GM10248 (cell line): ENCODE measurements at regions not wholly inside any gene's neighbourhood (a gene's known extent, or its start where the extent isn't known, plus 50 kb on each side); places are given as distances from the start of the nearest gene placed in this dataset.

Experiments
- CTCF ChIA-PET: fragments of 300-600 bp; sonication (Branson Sonifier 250); formaldehyde crosslinking; extraction: SDS; loops from one replicate; lab custom pipeline; 2021; ENCODE audit warnings: antibody characterized with exemption; lab: Yijun Ruan, JAX
- POLR2A ChIA-PET: fragments of 350-650 bp; sonication (Branson Sonifier 250); formaldehyde crosslinking; extraction: SDS; loops from one replicate; lab custom pipeline; 2020; ENCODE audit warnings: antibody characterized with exemption; lab: Yijun Ruan, JAX
- DNase-seq: peaks from one replicate; pipeline ENCODE4 v3.0.0; 2012; ENCODE audit errors: extremely low spot score
- TF ChIP-seq, protein P1 (sequence below): IDR thresholded peaks from 2 replicates; pipeline ENCODE4 v1.5.1; 2012; ENCODE audit warnings: mild to moderate bottlenecking, low read depth; ENCODE audit errors: extremely low read depth, missing control alignments, control extremely low read depth

DNA sequence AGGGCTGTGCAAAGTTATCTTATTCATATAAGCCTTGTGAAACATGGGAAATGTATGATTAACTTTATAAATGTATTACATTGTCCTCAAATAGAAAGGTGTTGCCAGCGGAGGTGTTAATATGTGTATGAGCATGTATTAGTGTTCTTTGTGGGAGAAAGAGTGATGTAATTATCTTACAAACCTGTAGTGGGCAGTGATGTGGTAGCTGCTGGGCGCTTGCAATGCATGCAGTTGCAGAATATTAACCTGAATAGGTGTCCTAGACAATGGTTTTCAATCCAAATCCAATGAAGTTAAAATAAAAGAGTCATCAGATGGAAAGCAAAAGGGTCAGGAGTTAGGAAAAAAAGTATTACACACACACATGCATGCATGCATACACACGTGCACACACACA is 881.3 kb upstream of the CADM2 start:
- DNase-seq = no peak
- CTCF ChIA-PET = no interaction called here
- POLR2A ChIA-PET = no interaction called here
- TF ChIP-seq, protein P1, sequence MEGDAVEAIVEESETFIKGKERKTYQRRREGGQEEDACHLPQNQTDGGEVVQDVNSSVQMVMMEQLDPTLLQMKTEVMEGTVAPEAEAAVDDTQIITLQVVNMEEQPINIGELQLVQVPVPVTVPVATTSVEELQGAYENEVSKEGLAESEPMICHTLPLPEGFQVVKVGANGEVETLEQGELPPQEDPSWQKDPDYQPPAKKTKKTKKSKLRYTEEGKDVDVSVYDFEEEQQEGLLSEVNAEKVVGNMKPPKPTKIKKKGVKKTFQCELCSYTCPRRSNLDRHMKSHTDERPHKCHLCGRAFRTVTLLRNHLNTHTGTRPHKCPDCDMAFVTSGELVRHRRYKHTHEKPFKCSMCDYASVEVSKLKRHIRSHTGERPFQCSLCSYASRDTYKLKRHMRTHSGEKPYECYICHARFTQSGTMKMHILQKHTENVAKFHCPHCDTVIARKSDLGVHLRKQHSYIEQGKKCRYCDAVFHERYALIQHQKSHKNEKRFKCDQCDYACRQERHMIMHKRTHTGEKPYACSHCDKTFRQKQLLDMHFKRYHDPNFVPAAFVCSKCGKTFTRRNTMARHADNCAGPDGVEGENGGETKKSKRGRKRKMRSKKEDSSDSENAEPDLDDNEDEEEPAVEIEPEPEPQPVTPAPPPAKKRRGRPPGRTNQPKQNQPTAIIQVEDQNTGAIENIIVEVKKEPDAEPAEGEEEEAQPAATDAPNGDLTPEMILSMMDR = peak; percentile 8

DNA sequence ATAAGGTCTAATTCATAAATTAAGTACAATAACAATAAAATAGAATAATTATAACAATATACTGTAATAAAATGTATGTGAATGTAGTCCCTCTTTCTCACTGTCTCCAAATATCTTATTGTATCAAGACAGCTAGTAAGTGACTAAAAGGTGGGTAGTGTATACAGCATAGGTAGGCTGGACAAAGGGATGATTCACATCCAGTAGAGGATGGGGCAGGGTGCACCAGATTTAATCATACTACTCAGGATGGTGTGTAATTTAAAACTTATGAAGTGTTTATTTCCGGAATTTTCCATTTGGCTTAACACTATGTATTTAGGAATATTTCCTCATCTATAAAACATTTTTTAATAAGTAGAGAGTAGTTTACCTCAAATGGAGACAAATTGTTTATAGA is 876.1 kb upstream of the CADM2 start:
- ChIA-PET CTCF (no interaction called here), POLR2A (no interaction called here)
- TF ChIP-seq, protein P1 = no peak
- no peak for DNase-seq

DNA sequence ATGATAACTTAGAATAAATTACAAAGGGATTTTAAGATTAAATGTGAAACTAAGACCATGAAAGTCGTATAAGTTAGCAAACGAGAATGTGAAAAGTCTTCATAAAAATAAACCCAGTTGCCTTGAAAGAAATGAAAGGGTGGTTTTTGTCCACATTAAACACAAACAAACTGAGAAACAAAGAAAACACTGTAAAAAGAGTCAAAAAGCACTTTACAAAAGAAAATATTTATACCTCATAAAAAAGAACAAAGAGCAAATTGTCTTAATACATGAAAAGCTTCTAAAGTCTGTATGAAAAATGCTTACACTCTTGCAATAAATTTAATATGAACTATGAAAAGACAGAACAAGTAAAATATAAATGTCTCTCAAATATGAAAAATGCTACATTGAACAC is 865.9 kb upstream of the CADM2 start:
- no peak for DNase-seq
- ChIA-PET POLR2A (no interaction called here), CTCF (no interaction called here)
- TF ChIP-seq, protein P1 = no peak

DNA sequence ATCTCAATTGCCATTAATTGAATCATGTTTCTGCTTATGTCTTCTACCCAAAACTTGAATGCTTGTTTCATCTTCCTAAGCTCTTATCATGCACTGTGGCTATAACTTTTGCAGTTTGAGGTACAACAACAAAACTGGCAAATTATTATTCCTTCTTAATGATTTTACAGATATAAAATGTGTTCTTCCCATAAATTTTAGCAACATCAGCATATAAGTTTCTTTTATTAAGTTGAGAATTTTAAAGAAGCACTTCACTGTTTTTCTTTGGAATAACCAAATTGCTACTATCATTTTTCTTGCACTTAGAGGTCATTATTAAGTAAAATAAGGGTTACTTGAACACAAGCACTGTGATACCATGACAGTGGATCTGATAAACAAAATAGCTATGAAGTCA is 862.6 kb upstream of the CADM2 start:
- TF ChIP-seq, protein P1 = no peak
- ChIA-PET CTCF (no interaction called here), POLR2A (no interaction called here)
- no peak for DNase-seq

DNA sequence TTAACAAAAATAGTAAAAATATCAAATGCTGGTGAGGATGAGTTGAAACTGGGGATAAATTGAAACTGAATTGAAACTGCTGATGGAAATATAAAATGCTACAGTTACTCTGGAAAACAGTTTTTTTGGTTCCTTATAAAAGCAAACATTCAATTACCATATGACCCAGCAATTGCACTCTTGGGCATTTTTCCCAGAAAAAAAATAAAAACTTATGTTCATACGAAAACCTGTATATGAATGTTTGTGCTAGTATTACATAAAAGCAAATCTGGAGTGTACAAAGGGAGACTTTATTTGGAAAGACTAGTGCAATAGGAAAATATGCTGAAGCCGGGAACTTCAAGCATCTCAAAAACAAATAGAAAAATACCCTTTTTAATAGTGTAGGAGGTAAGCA is 857.9 kb upstream of the CADM2 start:
- CTCF ChIA-PET = no interaction called here
- TF ChIP-seq, protein P1 = no peak
- no peak for DNase-seq
- POLR2A ChIA-PET = no interaction called here

DNA sequence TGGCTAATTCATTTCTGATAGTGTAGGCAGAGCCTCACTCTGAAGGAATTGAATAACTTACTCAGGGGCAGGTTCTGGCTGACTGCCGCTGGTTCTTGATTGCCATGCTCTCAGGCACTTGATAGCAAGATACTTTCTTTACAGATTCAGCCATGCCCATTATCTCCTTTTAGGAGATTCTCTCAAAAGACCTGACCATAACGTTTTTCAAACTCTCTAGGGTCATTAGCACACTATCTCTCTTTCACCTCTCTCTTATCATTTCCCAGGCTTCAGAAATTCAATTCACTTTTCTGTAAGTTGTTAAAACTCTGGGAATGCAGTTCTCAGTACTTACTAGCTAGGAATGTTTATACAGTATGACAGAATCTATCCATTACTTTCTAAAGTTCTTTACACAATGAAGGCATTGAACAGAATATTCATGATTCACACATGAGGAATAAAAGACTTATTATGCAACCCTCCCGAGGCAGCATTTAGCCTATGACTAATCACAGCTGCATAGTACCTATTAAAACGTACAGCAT is 850.3 kb upstream of the CADM2 start:
- TF ChIP-seq, protein P1 = no peak
- ChIA-PET POLR2A (no interaction called here), CTCF (no interaction called here)
- DNase-seq = no peak

DNA sequence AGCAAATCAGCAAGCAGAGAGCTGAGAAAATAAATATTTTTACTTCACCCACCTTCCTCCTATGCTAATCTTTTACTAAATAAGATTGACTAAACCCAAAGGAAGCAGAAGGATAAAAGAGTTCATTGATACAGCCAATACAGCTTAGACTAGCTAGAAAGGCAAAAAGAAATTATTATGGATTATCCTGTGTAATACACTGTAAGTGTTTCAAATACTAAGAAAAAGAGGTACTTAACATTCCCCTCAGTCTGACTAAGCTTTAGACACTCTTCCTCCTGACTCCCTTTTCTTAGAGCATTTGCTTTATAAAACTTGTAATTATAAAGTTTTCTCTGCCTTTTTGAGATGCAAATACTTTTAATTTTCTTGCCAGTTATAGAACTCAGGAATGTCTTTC is 848.9 kb upstream of the CADM2 start:
- DNase-seq = no peak
- TF ChIP-seq, protein P1 = no peak
- ChIA-PET POLR2A (no interaction called here), CTCF (no interaction called here)
